PFSK-1 (cell line): ENCODE measurements at regions not wholly inside any gene's neighbourhood (a gene's known extent, or its start where the extent isn't known, plus 50 kb on each side); places are given as distances from the start of the nearest gene placed in this dataset.

ENCODE experiments used
- POLR2AphosphoS5 ChIP-seq: IDR thresholded peaks from 2 replicates; pipeline ENCODE4 v1.6.1; 2012; ENCODE audit warnings: low read depth, mild to moderate bottlenecking, control low read depth, low read length, moderate library complexity
- SIN3A ChIP-seq: IDR thresholded peaks from 2 replicates; pipeline ENCODE4 v1.6.1; 2012; ENCODE audit warnings: mild to moderate bottlenecking, low read length, moderate library complexity, borderline replicate concordance; ENCODE audit not compliant: insufficient read depth
- TAF1 ChIP-seq: IDR thresholded peaks from 2 replicates; pipeline ENCODE4 v1.6.1; 2012; ENCODE audit warnings: low read length, control low read depth, borderline replicate concordance; ENCODE audit not compliant: insufficient read depth

GRCh38 chr3:54065140-54065539 lies 57.2 kb upstream of the CACNA2D3 start:
- TF ChIP-seq TAF1 (no peak), SIN3A (no peak), POLR2AphosphoS5 (no peak)
